ENCODE measurements at regions not wholly inside any gene's neighbourhood (a gene's known extent, or its start where the extent isn't known, plus 50 kb on each side); places are given as distances from the start of the nearest gene placed in this dataset.
A peak's percentile ranks its signal among the peaks of the same experiment; 100 is the strongest.
"Not testable (repeated sequence)": the region's sequence is repeated elsewhere in the genome, so short reads cannot be mapped to it uniquely, and the experiment has no call there.

DNA sequence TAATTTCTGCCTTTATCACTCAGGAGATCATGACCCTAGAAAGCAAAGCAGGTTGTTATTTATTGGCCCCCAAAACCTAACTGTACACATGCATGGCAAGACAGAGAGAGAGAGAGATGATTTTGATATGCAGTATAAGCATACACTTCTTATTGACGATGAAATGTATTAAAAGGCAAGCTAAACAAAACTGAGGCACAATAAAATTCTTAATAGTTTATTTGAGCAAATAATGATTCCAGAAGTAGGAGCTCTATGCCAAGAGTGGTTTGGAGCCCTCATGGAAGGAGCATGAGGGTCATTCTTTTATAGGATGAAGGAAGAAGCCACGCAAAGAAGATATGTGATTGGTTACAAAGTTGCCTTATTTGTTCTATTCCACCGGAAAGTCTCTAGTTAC is 616.0 kb downstream of the FBXO15 start:
- Mint-ChIP-seq H3K27ac (ENCODE audit: unreplicated experiment) (no peak overlapping the region), H3K27me3 (ENCODE audit: unreplicated experiment) (peaks cover 4% of the 10 kb centered on the region), H3K4me3 (ENCODE audit: unreplicated experiment) (no peak overlapping the region), H3K36me3 (ENCODE audit: unreplicated experiment) (peaks cover 11% of the 10 kb centered on the region), H3K9me3 (ENCODE audit: unreplicated experiment) (no peaks in the 10 kb centered on the region), H3K4me1 (ENCODE audit: low read depth, unreplicated experiment) (no peaks in the 10 kb centered on the region)
- no peak for DNase-seq
- TF ChIP-seq, protein P1, sequence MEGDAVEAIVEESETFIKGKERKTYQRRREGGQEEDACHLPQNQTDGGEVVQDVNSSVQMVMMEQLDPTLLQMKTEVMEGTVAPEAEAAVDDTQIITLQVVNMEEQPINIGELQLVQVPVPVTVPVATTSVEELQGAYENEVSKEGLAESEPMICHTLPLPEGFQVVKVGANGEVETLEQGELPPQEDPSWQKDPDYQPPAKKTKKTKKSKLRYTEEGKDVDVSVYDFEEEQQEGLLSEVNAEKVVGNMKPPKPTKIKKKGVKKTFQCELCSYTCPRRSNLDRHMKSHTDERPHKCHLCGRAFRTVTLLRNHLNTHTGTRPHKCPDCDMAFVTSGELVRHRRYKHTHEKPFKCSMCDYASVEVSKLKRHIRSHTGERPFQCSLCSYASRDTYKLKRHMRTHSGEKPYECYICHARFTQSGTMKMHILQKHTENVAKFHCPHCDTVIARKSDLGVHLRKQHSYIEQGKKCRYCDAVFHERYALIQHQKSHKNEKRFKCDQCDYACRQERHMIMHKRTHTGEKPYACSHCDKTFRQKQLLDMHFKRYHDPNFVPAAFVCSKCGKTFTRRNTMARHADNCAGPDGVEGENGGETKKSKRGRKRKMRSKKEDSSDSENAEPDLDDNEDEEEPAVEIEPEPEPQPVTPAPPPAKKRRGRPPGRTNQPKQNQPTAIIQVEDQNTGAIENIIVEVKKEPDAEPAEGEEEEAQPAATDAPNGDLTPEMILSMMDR (IDR thresholded peaks at IDR 0.05; ENCODE audit: partially characterized antibody, unreplicated experiment): no peak

DNA sequence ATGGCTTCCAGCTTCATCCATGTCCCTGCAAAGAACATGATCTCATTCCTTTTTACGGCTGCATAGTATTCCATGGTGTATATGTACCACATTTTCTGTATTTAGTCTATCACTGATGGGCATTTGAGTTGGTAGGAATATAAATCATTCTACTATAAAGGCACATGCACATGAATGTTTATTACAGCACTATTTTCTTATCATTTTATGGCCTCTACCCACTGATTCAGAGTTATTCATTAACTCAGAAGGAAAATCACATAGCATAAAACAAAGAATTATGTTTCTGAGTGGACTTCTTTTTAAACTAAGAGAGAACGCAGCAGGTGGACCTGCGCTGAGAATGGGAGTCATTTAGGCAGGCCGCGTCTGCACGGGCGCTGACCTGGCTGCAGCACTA is 619.6 kb downstream of the FBXO15 start:
- Mint-ChIP-seq H3K27ac (ENCODE audit: unreplicated experiment) (no peak overlapping the region), H3K4me3 (ENCODE audit: unreplicated experiment) (no peak overlapping the region), H3K36me3 (ENCODE audit: unreplicated experiment) (peaks cover 11% of the 10 kb centered on the region), H3K4me1 (ENCODE audit: low read depth, unreplicated experiment) (no peaks in the 10 kb centered on the region), H3K27me3 (ENCODE audit: unreplicated experiment) (no peaks in the 10 kb centered on the region), H3K9me3 (ENCODE audit: unreplicated experiment) (no peaks in the 10 kb centered on the region)
- no peak for DNase-seq
- TF ChIP-seq, protein P1 (IDR thresholded peaks at IDR 0.05; ENCODE audit: partially characterized antibody, unreplicated experiment): no peak

DNA sequence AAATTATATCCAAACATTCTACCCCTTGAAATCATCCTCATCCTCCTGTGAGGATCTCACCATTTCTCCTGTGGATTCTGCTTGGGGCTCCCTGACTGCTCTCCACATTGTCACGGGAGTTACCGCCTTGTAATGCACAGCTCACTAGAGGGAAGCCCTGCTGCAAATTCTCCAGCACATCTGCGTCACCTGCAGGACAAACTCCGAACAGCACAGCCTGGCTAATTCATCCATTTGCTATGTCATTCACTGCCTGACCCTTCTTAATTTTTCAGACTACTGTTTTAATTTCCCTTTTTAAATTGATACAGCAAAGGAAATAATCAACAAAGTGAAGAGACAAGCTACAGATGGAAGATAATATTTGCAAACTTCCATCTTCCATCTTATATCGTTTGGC is 627.4 kb downstream of the FBXO15 start:
- Mint-ChIP-seq H3K36me3 (ENCODE audit: unreplicated experiment) (no peaks in the 10 kb centered on the region), H3K27me3 (ENCODE audit: unreplicated experiment) (no peaks in the 10 kb centered on the region), H3K4me3 (ENCODE audit: unreplicated experiment) (no peak overlapping the region), H3K4me1 (ENCODE audit: low read depth, unreplicated experiment) (peaks cover 6% of the 10 kb centered on the region), H3K9me3 (ENCODE audit: unreplicated experiment) (peaks cover 2% of the 10 kb centered on the region), H3K27ac (ENCODE audit: unreplicated experiment) (no peak overlapping the region)
- TF ChIP-seq, protein P1 (IDR thresholded peaks at IDR 0.05; ENCODE audit: partially characterized antibody, unreplicated experiment): peak; percentile 16
- DNase-seq: no peak

DNA sequence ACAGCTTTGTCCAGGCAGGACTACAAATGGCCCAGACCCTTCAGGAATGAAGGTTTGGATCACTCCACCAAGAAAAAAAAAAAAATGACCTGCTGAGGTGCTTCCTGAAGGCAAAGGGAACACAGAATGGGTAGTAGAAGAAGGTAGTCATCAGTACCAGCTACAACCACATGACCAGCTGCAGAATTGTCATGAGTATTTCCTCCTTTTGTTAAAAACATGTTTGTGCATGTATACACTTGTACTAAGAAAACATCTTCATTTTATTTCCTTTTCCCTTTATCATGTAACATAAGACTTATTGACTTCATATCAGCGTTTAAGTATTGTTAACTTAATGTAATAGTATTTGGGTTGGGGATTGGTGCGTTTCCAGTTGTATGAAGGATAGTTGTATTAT is 631.6 kb downstream of the FBXO15 start:
- not testable (repeated sequence) for H3K4me1 Mint-ChIP-seq (ENCODE audit: low read depth, unreplicated experiment); H3K27me3 Mint-ChIP-seq (ENCODE audit: unreplicated experiment); H3K4me3 Mint-ChIP-seq (ENCODE audit: unreplicated experiment); H3K9me3 Mint-ChIP-seq (ENCODE audit: unreplicated experiment); H3K27ac Mint-ChIP-seq (ENCODE audit: unreplicated experiment); H3K36me3 Mint-ChIP-seq (ENCODE audit: unreplicated experiment); DNase-seq

DNA sequence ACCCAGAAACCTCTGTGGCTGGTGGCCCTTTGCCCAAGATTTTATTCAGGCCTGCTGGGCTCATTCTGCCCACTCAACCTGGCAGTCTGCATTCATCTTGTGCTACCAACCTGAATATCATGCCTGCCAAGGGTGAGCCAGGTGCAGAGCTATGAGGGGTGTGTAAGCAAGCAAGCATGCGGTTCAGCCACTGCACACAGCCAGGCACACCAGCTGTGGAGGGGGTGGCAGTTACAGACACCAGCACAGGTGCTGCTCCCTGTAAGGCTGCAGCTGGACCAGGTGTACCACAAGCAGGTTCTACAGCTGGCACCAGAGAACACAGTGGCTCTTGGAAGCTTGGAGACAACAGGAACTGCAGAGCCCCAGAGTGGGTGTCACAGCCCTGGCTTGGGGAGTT is 633.2 kb downstream of the FBXO15 start:
- Mint-ChIP-seq H3K36me3 (ENCODE audit: unreplicated experiment) (no peaks in the 10 kb centered on the region), H3K27ac (ENCODE audit: unreplicated experiment) (no peak overlapping the region), H3K4me3 (ENCODE audit: unreplicated experiment) (no peak overlapping the region), H3K27me3 (ENCODE audit: unreplicated experiment) (no peaks in the 10 kb centered on the region), H3K9me3 (ENCODE audit: unreplicated experiment) (peaks cover 2% of the 10 kb centered on the region), H3K4me1 (ENCODE audit: low read depth, unreplicated experiment) (no peaks in the 10 kb centered on the region)
- TF ChIP-seq, protein P1 (IDR thresholded peaks at IDR 0.05; ENCODE audit: partially characterized antibody, unreplicated experiment): no peak
- no peak for DNase-seq

Data from glutamatergic neuron (in vitro differentiated cells).